ENCODE measurements at regions not wholly inside any gene's neighbourhood (a gene's known extent, or its start where the extent isn't known, plus 50 kb on each side); places are given as distances from the start of the nearest gene placed in this dataset.
"Not testable (repeated sequence)": the region's sequence is repeated elsewhere in the genome, so short reads cannot be mapped to it uniquely, and the experiment has no call there.

DNA sequence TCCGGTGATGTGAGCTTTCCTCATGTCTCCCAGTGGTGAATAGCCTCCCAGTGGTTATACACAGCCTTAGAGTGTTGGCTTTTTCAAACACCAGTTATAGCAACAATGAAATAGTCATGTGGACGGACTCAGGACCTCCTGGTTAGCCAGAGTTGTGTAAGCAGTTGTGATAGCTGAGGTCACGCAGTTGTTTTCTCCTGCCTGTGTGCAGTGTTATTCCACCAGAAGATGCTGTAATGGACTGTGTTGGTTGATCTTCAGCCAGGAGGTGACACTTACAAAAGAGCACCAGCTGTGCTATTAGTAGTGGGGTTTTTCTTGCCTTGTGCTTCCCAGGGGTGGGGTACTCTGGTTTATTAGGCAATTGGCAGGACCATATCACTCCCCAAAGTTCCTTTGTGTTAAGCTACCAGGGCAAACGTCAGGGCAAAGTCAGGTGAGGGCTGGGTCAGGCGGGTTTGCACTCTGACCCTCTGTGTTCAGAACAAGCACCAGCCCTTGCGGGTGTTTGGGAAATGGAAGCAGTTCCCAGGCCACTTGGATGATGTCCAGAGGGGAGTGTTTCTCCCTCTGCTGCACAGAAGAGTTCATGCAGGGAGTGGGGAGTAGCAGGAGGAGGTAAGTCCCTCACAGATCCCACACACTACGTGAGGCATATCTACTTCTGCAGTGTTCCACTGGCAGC lies 252.6 kb downstream of the TMEM47 start:
- DNase-seq, result no peak

- DNase-seq, result no peak
Measured at GRCh38 chrX:34401411-34401810, 255.7 kb downstream of the TMEM47 start.

DNA sequence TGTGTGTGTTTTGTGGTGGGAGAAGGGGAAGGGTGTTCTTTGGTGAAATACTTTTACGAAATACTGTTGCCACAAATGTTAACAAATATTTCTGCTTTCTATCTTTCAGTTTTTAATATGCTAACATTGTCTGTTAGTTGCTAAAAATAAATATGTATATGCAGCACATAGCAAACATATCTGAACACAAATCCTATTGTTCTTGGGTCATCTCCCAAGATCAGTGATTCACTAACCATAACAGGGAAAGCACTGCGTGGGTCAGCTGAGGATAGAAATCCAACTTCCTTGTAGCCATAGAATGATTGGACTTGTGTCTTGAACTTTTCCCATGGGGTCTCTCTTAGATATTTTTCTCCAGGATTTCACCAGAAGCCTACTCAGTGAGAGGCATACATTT lies 250.3 kb upstream of the FAM47A start:
- no peak for DNase-seq

GRCh38 chrX:34381241-34381640 lies 249.1 kb upstream of the FAM47A start:
- DNase-seq, result no peak

- DNase-seq, result no peak
Measured at GRCh38 chrX:34379891-34380290, 247.8 kb upstream of the FAM47A start.

GRCh38 chrX:34377645-34378044 lies 245.5 kb upstream of the FAM47A start:
- no peak for DNase-seq

GRCh38 chrX:34371754-34372153 lies 239.6 kb upstream of the FAM47A start:
- DNase-seq, result no peak

DNA sequence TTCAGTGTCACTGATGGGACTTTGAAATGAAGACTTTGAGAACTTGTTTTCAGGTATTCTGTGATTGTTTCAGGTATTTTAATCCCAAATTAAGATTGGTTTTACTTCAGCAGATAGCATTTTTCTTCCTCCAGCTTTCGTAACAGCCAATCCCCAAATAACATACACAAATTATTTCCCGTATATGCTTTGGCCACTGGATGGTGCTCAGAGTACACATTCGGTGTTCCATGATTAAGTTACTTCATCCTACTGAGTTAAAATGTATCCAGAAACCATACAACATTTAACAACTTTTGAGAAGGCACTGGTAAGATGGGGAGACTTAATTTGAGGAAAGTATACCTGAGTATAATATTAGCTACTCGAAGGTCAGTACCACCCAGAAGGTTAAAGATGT lies 233.4 kb upstream of the FAM47A start:
- DNase-seq, result no peak

DNA sequence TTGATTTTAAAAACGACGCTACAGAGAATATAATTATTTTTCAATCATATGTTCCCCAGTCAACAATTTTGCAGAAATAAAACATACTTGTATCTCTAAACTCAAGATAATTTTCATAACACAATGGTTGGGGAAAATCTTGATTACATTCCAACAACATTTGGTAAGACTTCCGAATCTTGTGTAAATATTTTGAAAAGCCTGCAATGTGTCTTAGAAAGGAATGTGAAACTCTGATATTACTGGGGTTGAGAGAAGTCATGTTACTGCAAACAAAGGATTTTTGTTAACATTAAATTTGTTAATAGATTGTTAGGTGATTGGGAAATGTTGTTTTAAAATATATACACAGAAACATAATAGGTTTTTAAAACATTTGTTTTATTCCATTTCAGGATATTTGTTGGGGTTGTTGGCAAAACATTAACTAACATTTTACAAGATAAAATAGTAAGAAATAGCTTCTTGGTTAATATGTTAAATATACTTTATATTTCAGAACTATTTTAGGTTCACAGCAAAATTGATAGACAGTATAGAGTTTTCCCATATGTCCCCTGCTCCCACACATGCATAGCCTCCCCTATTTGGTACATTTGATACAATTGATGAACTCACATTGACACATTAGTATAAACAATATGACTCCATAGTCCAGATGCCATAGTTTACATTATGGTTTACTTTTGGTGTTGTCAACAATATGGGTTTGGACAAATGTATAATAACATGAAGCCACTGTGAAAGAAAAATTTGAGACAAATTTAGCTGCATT lies 218.6 kb upstream of the FAM47A start:
- no peak for DNase-seq

GRCh38 chrX:34343001-34343400 lies 210.9 kb upstream of the FAM47A start:
- no peak for DNase-seq

DNA sequence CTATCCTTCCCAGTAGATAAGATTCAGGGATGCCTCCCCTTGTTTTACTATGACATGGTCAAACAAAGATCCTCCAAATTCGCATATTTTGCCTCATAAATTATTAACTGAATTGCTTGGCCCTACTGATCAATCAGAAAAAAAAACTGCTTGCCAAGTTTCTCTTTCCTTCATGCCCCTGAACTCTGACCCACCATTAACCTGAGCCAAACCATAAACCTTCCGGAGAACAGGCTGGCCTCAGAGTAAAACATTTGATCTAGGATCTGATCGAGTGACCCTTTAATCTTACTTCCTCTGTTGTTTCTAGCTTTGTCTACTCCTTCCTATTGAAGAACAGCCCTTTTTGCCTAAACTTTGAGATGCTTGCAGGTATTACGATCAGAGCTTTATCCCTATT lies 209.7 kb upstream of the FAM47A start:
- no peak for DNase-seq

DNA sequence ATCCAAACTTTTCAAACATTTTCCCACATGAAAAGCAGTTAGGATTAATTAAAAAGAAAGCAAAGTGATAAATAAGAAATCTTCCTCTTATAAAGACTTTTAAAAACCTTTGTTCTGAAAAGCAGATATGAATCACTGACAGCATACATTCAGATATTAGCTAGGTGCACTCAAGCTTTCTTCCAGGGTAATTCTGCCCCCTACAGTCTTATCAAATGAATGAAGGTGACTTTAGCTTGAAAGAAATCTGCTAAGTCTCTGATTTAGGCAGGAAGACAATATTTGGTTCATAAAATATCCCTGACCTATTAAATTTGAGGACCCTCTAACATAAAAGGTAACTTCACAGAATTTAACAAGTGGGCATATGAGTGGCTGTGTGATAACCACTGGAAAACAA lies 209.1 kb upstream of the FAM47A start:
- DNase-seq, result no peak

DNA sequence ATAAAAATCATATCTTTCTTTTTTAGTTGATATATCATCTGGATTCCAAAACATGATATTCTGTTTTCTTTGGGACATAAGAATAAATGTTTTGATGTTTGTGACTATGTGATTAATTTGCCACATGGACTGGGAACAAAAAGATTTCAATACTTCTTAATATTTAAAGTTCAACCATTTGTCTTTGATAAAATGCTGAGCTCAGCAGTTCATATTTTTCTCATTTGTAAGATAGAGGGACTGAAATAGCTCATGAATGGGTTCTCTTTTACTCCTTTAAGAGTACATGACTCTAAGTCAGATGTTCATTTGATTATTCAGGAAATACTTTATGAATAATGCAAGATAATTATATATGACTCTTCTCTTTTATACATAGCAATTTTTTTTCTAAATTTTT lies 205.9 kb upstream of the FAM47A start:
- DNase-seq, result no peak

DNA sequence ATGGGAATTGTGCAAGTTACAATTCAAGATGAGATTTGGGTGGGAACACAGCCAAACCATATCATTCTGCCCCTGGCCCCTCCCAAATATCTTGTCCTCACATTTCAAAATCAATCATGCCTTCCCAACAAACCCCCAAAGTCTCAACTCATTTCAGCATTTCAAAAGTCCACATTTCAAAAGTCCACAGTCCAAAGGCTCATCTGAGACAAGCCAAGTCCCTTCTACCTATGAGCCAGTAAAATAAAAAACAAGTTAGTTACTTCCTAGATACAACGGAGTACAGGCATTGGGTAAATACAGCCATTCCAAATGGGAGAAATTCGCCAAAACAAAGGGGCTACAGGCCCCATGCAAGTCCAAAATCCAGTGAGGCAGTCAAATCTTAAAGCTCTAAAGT lies 203.3 kb upstream of the FAM47A start:
- DNase-seq, result not testable (repeated sequence)

DNA sequence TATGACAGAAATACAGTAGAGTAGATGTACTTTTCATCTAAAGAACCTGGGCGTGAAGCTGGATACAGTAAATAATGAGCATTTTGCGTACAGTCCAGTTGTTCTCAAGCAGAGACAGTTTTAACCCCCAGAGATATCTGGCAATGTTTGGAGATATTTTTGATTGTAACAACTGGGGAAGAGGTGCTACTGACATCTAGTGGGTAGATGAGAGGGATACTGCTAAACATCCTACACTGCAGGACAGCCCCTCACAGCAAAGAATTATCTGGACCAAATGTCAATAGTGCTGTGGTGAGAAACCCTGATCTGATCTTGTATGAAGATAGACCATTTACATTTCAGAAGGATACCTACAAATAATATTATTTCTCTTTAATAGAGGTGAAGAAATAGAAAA lies 200.2 kb upstream of the FAM47A start:
- DNase-seq, result no peak

GRCh38 chrX:34325460-34325859 lies 193.3 kb upstream of the FAM47A start:
- DNase-seq, result no peak

GRCh38 chrX:34320424-34320823 lies 188.3 kb upstream of the FAM47A start:
- not testable (repeated sequence) for DNase-seq

DNA sequence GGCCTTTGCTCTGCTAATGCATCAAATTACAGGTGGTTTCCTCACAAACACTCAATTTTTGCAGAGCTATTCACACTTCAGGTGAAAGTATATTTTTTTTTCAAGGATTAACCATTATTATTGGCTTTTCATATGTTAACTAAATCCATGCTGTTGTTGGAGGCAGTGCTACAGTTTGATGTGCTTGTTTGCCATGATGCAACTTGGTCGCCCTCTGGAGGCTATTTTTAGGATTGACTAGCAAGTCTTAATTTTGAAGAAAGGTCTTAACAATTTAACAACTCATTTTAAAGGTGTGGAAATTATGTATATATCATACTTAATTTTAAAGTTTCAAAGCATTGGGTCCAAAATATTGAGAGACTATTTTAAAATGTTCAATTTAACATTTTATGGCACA lies 168.8 kb upstream of the FAM47A start:
- peak; percentile 23 for DNase-seq

DNA sequence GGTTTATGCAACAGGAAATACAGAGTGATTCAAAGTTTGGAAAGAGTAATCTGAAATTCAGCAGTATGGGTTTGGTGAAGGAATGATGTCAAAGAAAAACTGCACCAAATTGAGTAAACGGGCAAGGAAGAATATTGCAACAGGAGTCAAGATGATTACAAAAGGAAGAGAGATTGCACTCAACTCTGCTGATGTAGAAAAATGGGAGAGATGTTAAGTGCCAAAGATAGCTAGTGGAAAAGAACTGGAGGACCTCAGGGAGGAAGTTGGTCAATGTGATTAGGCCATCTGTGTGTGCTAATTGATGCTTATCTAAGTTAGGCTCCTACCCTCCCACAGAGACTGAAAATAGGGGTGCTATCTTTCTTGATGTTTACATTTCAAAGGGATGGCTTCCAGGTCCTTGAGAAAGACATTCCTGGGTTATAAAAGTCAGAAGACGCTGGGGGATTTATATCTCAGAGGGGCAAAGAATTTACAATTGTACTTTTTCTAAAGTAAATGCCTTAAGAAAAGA lies 167.4 kb upstream of the FAM47A start:
- no peak for DNase-seq

GRCh38 chrX:34294665-34295064 lies 162.6 kb upstream of the FAM47A start:
- DNase-seq, result no peak

GRCh38 chrX:34288782-34289181 lies 156.7 kb upstream of the FAM47A start:
- no peak for DNase-seq

GRCh38 chrX:34279866-34280560 lies 147.9 kb upstream of the FAM47A start:
- no peak for DNase-seq

GRCh38 chrX:34275699-34276098 lies 143.6 kb upstream of the FAM47A start:
- no peak for DNase-seq

DNA sequence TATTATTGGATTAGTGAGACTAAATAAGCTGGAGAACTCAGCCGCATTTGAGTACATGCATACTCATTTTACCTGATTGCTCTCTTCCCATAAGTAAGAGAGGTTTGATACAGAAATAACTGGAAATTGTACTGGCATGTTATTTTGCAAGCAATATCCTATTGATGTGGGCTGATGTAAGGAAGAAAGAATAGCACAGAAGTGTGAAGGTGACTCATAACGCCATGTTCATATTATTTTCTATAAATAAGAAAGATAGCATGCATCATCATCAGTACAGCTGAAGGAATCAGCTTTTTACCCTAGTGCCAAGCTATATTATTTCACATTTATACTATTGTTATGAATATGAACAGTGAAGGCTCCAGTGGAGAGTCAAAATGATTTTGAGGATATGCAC lies 138.3 kb upstream of the FAM47A start:
- no peak for DNase-seq

Data from hematopoietic multipotent progenitor cell treated with erythropoietin and hydrocortisone succinate and interleukin-3 and kit ligand, for 8 days (in vitro differentiated cells).